Activated CD4-positive, alpha-beta T cell treated with anti-CD3 and anti-CD28 coated beads for 4 hours (primary cell): ENCODE measurements at regions not wholly inside any gene's neighbourhood (a gene's known extent, or its start where the extent isn't known, plus 50 kb on each side); places are given as distances from the start of the nearest gene placed in this dataset.

Experiments
- DNase-seq, 2 donors: peaks; one replicate each; pipeline ENCODE4 v3.0.0-alpha.2; 2020

GRCh38 chr12:3950714-3951320, 77.6 kb upstream of the PARP11 start:
- no peak for DNase-seq

GRCh38 chr12:3947781-3948180, 74.6 kb upstream of the PARP11 start:
- no peak for DNase-seq

- DNase-seq = no peak
Measured at GRCh38 chr12:3945671-3946070, 72.5 kb upstream of the PARP11 start.

- no peak for DNase-seq
Measured at GRCh38 chr12:3944620-3945019, 71.4 kb upstream of the PARP11 start.

- no peak for DNase-seq
Measured at GRCh38 chr12:3938042-3938544, 64.9 kb upstream of the PARP11 start.

GRCh38 chr12:3935078-3935477, 61.9 kb upstream of the PARP11 start:
- DNase-seq = peak in 1 of 2 donors; percentile 15

GRCh38 chr12:3933819-3934192, 60.6 kb upstream of the PARP11 start:
- no peak for DNase-seq

- peak; percentile 20 to 21 for DNase-seq
Measured at GRCh38 chr12:3933074-3933818, 60.0 kb upstream of the PARP11 start.

- no peak for DNase-seq
Measured at GRCh38 chr12:3931776-3932175, 58.6 kb upstream of the PARP11 start.

GRCh38 chr12:3931206-3931605, 58.0 kb upstream of the PARP11 start:
- DNase-seq = no peak

- DNase-seq = no peak
Measured at GRCh38 chr12:3929875-3930615, 56.8 kb upstream of the PARP11 start.

- no peak for DNase-seq
Measured at GRCh38 chr12:3928538-3929184, 55.5 kb upstream of the PARP11 start.

- DNase-seq = no peak
Measured at GRCh38 chr12:3925621-3926020, 52.4 kb upstream of the PARP11 start.

GRCh38 chr12:3924761-3925160, 51.6 kb upstream of the PARP11 start:
- DNase-seq = no peak

GRCh38 chr12:3923021-3923420, 49.8 kb upstream of the PARP11 start:
- no peak for DNase-seq
